ENCODE measurements at regions not wholly inside any gene's neighbourhood (a gene's known extent, or its start where the extent isn't known, plus 50 kb on each side); places are given as distances from the start of the nearest gene placed in this dataset.
"Not testable (repeated sequence)": the region's sequence is repeated elsewhere in the genome, so short reads cannot be mapped to it uniquely, and the experiment has no call there.

- DNase-seq (ENCODE audit: extremely low read depth, low read depth), result no peak
Observed at GRCh38 chr1:194776657-194777056, 1590.2 kb upstream of the B3GALT2 start.

DNA sequence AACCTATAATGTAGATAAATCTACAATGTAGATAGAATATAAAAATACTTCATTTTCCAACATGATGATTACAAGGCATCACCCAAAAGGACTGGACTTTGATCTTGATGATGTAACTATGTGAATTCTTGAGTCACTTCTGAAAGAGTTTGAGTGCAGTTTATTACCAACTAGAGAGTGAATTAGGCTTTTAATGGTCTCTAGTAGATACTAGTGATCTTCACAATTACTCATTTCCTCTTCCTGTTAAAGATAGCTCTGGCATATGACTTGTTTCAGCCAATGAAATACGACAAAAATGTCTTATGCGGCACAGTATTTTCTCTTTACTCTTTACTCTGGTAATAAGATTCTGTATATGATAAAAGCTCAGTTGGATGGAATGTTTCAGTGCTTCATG, 1588.1 kb upstream of the B3GALT2 start:
- TF ChIP-seq, protein P1, sequence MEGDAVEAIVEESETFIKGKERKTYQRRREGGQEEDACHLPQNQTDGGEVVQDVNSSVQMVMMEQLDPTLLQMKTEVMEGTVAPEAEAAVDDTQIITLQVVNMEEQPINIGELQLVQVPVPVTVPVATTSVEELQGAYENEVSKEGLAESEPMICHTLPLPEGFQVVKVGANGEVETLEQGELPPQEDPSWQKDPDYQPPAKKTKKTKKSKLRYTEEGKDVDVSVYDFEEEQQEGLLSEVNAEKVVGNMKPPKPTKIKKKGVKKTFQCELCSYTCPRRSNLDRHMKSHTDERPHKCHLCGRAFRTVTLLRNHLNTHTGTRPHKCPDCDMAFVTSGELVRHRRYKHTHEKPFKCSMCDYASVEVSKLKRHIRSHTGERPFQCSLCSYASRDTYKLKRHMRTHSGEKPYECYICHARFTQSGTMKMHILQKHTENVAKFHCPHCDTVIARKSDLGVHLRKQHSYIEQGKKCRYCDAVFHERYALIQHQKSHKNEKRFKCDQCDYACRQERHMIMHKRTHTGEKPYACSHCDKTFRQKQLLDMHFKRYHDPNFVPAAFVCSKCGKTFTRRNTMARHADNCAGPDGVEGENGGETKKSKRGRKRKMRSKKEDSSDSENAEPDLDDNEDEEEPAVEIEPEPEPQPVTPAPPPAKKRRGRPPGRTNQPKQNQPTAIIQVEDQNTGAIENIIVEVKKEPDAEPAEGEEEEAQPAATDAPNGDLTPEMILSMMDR (IDR thresholded peaks at IDR 0.05; ENCODE audit: low read depth, low read length), result no peak
- DNase-seq (ENCODE audit: extremely low read depth, low read depth), result no peak

More at GRCh38 chr1:194776657-194777056, 1590.2 kb upstream of the B3GALT2 start:
- TF ChIP-seq, protein P1 (IDR thresholded peaks at IDR 0.05; ENCODE audit: low read depth, low read length), result no peak

- TF ChIP-seq, protein P1 (IDR thresholded peaks at IDR 0.05; ENCODE audit: low read depth, low read length), result no peak
- DNase-seq (ENCODE audit: extremely low read depth, low read depth), result no peak
Observed at GRCh38 chr1:194755241-194755994, 1569.0 kb upstream of the B3GALT2 start.

DNA sequence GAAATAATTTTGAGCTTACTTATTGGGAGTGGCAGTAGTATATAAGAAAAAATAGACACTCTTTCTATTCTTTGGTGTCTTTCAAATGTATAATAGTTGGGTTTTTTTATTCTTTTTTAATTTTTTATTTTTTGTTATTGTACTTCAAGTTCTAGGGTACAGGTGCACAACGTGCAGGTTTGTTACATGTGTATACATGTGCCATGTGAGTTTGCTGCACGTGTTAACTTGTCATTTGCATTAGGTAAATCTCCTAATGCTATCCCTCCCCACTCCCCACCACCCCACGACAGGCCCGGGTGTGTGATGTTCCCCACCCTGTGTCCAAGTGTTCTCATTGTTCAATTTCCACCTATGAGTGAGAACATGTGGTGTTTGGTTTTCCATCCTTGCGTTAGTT, 1552.4 kb upstream of the B3GALT2 start:
- not testable (repeated sequence) for DNase-seq (ENCODE audit: extremely low read depth, low read depth)

DNA sequence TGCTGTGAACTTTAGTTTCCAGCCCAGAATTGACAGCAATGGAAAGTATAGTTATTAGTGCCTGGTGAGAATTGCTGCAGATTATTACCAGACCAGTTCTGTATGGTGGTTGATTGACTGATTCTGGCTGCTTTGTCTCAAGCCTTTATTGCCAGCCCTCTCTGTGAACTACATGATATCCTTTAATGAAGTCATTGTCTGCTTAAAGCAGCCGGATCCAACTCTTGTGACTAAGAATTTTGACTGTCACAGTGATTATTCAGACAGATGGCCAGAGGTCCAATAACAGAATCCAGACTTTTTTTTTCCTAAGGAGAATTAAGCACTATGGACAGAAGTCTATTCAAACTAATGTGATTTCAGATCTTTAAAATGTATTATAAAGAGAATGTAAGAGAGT, 1548.6 kb upstream of the B3GALT2 start:
- DNase-seq (ENCODE audit: extremely low read depth, low read depth), result no peak
- TF ChIP-seq, protein P1 (IDR thresholded peaks at IDR 0.05; ENCODE audit: low read depth, low read length), result no peak

- TF ChIP-seq, protein P1 (IDR thresholded peaks at IDR 0.05; ENCODE audit: low read depth, low read length), result no peak
- DNase-seq (ENCODE audit: extremely low read depth, low read depth), result no peak
Observed at GRCh38 chr1:194731025-194731424, 1544.6 kb upstream of the B3GALT2 start.

DNA sequence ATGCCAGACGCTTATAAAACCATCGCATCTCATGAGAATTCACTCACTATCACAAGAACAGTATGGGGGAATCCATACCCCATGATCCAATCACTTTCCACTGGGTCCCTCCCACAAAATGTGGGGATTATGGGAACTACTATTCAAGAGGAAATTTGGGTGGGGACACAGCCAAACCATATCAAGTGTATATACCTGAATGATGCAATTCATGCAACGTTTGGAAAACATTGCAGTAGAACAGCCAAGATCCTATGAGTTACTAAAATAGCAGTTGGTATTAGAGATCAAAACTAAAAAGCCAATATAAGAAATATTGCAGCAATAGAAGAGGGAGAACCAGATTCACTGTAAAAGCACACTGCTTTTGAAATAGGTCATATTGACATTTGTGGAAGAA, 1543.9 kb upstream of the B3GALT2 start:
- TF ChIP-seq, protein P1 (IDR thresholded peaks at IDR 0.05; ENCODE audit: low read depth, low read length), result no peak
- DNase-seq (ENCODE audit: extremely low read depth, low read depth), result no peak

DNA sequence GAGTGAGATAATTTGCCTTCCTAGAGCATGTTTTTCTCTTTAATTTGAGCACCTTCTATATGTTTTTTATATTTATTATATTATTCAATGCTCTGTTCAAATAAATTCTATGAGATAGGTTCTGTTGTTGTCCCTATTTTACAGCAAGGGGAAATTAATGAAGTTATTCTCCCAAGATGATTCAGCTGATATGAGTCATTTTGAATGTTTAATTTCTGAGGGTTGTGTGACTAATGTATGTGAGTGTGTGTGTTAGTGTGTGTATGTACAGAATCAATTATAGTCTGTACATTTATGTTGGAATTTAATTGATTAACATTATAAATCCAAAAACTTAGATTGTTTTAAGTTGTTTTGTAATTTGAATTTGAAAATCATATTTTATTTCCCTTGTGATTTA, 1536.7 kb upstream of the B3GALT2 start:
- DNase-seq (ENCODE audit: extremely low read depth, low read depth), result no peak
- TF ChIP-seq, protein P1 (IDR thresholded peaks at IDR 0.05; ENCODE audit: low read depth, low read length), result no peak
